Retinal pigment epithelial cell (primary cell): ENCODE measurements at regions not wholly inside any gene's neighbourhood (a gene's known extent, or its start where the extent isn't known, plus 50 kb on each side); places are given as distances from the start of the nearest gene placed in this dataset.

Experiments
- DNase-seq: peaks from one replicate; pipeline ENCODE4 v3.0.0-alpha.2; 2010; ENCODE audit warnings: low read depth
- H3K4me3 ChIP-seq: 2 replicates; pipeline ENCODE4 v1.5.1; 2011; ENCODE audit warnings: mild to moderate bottlenecking, low read length, control low read depth, moderate library complexity
- TF ChIP-seq, protein P1 (sequence below): conservative IDR thresholded peaks from 2 replicates; pipeline ENCODE4 v1.5.1; 2011; ENCODE audit warnings: low read depth, low read length, control low read depth, inconsistent platforms

DNA sequence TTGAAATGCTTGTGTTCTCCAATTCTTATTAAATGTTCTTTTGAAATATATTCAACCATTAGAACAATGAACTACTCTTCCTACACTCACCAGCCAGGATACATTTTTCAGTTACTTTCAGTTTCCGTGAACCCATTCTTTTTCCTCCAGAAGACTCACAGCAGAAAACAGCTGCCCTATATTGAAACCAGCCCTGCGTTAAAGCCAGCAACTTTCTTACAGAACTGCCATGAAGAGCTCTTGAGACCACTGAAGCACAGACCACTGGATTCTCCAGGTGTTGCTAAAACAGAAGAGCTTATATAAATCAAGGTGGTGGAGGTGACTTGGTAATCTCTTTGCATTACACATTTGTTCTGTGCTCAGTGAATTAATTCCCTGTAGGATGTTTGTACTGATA is 365.9 kb upstream of the C9orf72 start:
- TF ChIP-seq, protein P1, sequence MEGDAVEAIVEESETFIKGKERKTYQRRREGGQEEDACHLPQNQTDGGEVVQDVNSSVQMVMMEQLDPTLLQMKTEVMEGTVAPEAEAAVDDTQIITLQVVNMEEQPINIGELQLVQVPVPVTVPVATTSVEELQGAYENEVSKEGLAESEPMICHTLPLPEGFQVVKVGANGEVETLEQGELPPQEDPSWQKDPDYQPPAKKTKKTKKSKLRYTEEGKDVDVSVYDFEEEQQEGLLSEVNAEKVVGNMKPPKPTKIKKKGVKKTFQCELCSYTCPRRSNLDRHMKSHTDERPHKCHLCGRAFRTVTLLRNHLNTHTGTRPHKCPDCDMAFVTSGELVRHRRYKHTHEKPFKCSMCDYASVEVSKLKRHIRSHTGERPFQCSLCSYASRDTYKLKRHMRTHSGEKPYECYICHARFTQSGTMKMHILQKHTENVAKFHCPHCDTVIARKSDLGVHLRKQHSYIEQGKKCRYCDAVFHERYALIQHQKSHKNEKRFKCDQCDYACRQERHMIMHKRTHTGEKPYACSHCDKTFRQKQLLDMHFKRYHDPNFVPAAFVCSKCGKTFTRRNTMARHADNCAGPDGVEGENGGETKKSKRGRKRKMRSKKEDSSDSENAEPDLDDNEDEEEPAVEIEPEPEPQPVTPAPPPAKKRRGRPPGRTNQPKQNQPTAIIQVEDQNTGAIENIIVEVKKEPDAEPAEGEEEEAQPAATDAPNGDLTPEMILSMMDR: no peak
- DNase-seq: no peak
- no peak overlapping the region for H3K4me3 ChIP-seq

DNA sequence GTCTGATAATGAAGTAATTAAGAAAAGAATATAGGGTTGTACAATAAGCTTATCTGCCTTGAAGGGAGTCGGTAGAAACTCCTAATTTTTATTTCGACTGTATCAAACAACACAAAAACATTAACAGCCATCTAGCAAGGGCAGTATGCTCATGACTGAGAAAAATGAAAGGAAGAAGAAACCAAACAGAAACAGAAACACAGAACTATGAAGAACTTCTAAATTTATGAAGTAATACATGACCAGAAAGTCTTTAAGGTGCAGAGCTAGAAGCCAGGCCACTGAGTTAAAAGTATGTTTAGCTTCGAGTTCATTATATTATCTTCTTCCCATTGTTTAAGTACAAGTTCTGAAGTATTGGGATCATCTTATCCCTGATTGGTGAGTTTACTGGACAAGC is 367.3 kb upstream of the C9orf72 start:
- no peak for DNase-seq
- no peak overlapping the region for H3K4me3 ChIP-seq
- TF ChIP-seq, protein P1: no peak

- no peak for DNase-seq
- TF ChIP-seq, protein P1: no peak
- H3K4me3 ChIP-seq: no peak overlapping the region
Measured at GRCh38 chr9:27943501-27943900, 370.2 kb upstream of the C9orf72 start.

DNA sequence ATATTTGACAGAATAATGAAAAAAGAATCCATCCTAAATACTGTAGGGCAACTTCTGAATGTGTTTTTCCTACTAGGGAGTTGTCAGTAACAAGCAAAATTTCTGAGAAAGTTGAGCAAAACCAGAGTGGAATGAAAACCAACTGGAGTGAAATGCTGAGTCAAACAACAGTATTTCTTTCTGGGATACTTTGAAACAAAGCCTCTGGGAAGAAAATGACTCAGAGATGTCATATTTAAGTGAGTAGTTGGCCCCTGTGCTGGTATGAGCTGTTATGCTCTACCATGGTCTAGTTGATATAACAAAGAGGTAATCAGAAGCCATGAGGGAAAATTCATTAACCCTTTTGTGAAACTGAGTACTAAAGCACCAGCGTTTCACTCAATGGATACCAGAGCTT is 372.1 kb upstream of the C9orf72 start:
- peak; percentile 11 for DNase-seq
- no peak overlapping the region for H3K4me3 ChIP-seq
- TF ChIP-seq, protein P1: no peak

GRCh38 chr9:27950382-27950781 is 377.1 kb upstream of the C9orf72 start:
- no peak overlapping the region for H3K4me3 ChIP-seq
- DNase-seq: no peak
- TF ChIP-seq, protein P1: no peak

DNA sequence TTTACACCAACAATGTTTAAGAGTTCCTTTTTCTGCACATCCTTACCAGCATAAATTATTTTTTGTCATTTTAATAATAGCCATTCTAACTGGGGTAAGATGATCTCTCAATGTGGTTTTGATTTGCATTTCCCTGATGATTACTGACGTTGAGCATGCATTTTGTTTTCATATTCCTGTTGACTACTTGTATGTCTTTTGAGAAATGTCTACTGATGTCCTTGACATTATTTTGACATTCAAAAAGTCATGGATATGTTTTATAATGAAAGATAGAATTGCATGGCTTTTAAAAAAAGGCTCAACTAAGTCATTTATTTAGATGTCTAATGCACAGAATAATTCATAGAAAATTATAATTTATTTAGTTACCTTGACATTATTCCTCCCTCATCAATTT is 381.6 kb upstream of the C9orf72 start:
- no peak for DNase-seq
- TF ChIP-seq, protein P1: no peak
- no peak overlapping the region for H3K4me3 ChIP-seq

- TF ChIP-seq, protein P1: no peak
- no peak overlapping the region for H3K4me3 ChIP-seq
- no peak for DNase-seq
Measured at GRCh38 chr9:27963836-27964235, 390.6 kb upstream of the C9orf72 start.
